T-helper 2 cell treated with Interferon-gamma antibody and Interleukin-4, amounts not matched to agents 100 ng/mL and 5 ng/mL, for 36 hours (primary cell): ENCODE measurements at regions not wholly inside any gene's neighbourhood (a gene's known extent, or its start where the extent isn't known, plus 50 kb on each side); places are given as distances from the start of the nearest gene placed in this dataset.

ENCODE experiments used
- intact Hi-C: fragments of 100-400 bp; cut with micrococcal nuclease; formaldehyde crosslinking; loops from one replicate; pipeline ENCODE4 v1.15.1; 2023

DNA sequence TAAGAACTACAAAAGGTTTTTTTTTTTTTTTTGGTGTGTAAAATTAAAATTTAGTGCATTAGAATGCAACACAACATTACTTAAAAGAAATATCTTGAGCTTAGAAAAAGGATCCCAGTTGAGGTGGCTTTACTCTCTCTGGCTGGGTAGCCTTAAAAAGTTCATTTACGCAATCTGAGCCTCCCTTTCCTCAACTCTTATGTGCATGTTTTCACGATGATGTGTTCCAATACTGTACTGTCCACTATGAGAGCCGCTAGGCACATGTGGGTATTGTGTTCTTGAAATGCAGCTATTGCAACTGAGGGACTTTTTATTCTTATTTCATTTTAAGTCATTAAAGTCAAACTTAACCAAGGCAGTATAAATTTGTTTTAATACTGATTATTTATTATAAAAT, 460.9 kb upstream of the SYT1 start:
- intact Hi-C loops, result no loop called here

DNA sequence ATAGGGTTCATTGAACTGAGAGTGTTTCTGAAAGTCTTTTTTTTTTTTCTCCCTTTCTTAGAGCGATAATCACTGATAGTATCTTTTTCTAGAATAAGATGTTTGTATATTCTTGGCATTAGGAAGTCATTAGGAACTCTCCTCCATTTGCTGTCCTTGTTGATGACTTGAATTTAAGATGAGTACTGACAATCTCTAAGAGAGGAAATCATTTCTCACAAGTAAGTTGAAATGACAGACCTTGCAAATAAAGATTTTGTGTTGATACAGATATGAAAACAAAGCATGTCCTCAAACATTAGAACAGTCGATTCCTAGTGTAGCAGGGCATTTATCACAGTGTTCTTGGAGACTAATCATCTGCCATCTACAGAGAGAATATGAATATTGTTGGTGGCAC, 458.4 kb upstream of the SYT1 start:
- intact Hi-C loops, result no loop called here

DNA sequence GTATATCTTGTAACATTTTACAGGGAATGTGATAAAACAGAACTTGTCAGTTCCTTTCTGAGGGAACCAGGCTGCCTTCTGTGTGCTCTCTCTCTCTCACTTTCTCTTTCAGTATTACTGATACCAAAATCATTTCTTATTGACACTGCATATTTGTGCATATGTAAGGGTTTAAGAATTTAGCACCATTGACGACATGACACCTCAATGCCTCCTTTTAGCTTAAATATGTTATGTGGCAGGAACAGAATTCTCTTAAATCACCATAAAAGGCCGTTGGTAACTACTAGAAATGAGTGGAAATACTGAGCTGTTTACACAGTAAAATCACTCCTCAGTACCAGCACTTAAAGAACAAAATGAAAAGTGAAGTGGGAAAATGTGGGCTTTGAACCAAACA, 457.7 kb upstream of the SYT1 start:
- intact Hi-C loops, result no loop called here

- intact Hi-C loops, result no loop called here
Observed at GRCh38 chr12:78407722-78408121, 456.9 kb upstream of the SYT1 start.

DNA sequence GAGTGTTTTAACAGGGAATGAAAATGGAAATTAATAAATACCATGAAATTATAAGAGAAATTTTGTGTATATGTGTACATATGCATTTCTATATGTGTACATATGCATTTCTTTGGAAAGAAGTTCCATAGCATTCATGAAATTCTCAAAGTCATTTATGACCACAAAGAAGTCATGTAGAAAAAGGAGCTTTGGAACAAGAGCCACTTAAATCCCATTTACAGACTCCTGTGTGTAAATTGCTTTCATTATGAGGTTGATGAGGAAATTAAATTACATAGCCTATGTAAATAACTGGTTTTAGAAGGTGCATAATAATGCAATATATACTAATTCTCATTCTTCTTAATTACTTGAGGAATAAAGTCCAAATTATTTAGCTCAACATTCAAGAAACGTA, 450.5 kb upstream of the SYT1 start:
- intact Hi-C loops, result no loop called here

DNA sequence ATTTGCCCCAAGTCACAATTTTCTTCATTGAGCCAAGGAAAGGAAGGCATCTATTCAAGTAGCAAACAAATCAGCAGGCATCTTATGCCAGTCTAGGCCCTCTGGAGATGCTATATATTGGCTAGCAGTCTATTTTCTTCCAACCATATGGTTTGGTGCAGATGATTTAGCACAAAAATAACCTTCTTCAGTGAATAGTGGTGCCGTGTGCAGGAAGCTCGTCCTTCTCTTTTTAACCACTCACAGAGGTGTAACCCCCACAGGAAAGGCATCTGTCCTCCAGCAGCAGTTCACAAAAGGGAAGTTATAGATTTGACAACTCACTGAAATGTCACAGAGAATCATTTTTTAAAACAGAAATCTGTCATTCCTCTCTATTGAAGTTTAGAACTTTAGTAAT, 445.7 kb upstream of the SYT1 start:
- intact Hi-C loops, result no loop called here

GRCh38 chr12:78419513-78419912, 445.1 kb upstream of the SYT1 start:
- intact Hi-C loops, result no loop called here

DNA sequence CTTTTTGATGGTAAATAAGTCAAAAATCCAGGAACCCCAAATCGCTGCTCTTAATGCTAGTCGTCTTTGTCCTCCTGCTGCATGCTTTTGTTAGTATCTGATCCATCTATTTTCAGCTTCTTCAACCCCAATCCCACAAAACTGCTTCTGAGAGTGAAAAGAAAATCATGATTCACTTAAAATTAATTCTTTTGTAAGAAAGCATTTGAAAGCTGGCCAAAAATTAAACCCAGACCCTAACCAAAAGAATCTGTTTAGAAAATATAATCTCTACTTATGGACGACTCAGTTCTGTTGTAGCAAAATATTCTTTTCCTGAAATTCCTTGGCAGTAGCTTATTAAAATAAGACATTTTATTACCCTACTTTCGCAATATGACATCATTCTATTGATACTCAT, 443.6 kb upstream of the SYT1 start:
- intact Hi-C loops, result no loop called here

GRCh38 chr12:78430551-78430950, 434.0 kb upstream of the SYT1 start:
- intact Hi-C loops, result no loop called here

- intact Hi-C loops, result no loop called here
Observed at GRCh38 chr12:78431931-78432330, 432.6 kb upstream of the SYT1 start.

DNA sequence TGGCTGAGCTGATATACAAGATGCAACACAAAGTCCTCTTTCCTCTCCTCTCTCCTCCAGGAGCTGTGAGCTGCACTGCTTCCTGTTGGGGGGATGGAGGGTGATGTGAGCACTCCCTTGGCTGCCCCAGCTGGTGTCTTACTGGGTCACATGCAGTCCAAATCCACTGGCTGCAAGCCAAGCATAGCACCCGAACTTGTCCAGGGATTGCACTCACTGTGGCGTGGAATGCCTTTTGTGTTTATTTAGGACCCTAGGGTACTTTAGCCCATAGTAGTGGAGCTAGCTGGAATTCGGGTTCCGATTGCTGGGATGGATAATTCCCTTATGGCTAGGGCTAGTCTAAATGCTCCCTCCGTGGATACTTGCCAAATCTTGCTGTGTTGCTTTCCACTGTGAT, 424.9 kb upstream of the SYT1 start:
- intact Hi-C loops, result no loop called here

- intact Hi-C loops, result no loop called here
Observed at GRCh38 chr12:78441737-78442453, 422.7 kb upstream of the SYT1 start.

DNA sequence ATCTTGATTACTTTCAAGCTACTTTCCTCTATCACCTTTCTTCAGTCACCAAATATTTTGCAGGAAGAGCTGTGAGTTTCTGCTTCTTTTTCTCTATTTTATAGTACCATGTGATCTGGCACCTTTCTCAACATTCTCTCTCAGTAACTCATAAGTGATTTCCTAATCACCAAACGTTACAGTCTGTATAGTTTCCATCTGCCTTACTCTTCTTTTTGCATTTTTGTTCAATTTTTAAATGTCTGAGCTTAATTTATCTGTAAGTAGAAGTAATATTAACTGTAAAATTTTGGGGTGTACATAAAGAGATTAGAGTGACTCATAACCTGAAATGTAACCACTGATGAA, 422.1 kb upstream of the SYT1 start:
- intact Hi-C loops, result no loop called here

- intact Hi-C loops, result no loop called here
Observed at GRCh38 chr12:78446555-78446954, 418.0 kb upstream of the SYT1 start.

DNA sequence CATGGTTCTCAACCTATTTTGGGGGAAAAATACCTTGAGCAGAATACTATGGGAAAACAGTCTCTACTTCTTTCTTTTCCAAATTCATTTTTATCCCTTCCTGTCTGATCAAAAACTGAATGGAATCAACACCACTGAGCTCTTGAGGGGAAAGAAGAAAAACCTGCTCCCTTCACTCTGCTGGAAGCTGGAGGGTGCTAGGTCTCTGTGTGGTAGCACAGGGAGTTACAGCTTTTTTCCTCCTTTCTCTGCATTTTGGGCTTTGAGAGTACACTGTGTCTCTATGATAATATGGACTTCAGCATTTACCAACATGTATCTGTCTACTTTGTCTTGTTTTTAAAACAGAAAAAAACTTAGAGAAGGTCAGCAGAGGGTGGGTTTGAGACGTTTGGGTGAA, 417.2 kb upstream of the SYT1 start:
- intact Hi-C loops, result no loop called here

DNA sequence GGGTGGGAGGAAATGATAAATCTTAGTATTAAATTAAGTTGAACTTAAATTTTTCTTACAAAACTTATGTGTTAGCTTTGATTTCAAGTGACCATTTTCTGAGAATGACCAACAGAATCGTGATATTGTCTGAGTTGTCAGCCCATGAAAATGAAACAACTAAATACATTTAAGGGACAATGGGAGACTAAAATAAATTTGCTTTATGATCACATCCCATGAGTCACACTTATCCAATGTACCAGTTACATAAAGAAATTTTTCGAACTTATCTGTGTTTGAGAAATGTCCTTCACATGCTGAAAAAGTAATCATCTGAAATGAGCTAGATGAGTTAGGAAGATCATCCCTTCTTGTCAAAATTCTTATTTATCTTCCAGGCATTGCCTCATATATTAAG, 415.9 kb upstream of the SYT1 start:
- intact Hi-C loops, result no loop called here

DNA sequence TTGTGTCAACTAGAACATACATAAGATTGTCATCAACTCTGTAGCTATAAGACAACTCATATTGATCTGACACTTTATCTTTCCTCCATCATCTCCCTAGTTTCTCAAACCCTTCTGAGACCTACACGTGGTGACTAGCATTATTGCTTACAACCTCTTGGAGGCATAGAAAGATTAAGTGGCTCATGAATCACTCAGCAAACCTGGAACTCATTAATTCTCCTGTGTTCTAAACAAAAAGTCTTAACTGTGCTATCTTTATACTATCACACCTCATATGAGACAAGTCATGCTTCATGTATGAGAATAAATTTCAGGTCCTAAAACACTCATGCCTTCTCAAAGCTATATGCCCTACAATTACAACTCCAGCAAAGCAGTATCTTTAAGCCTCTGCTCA, 408.6 kb upstream of the SYT1 start:
- intact Hi-C loops, result no loop called here

GRCh38 chr12:78457938-78458337, 406.6 kb upstream of the SYT1 start:
- intact Hi-C loops, result no loop called here

DNA sequence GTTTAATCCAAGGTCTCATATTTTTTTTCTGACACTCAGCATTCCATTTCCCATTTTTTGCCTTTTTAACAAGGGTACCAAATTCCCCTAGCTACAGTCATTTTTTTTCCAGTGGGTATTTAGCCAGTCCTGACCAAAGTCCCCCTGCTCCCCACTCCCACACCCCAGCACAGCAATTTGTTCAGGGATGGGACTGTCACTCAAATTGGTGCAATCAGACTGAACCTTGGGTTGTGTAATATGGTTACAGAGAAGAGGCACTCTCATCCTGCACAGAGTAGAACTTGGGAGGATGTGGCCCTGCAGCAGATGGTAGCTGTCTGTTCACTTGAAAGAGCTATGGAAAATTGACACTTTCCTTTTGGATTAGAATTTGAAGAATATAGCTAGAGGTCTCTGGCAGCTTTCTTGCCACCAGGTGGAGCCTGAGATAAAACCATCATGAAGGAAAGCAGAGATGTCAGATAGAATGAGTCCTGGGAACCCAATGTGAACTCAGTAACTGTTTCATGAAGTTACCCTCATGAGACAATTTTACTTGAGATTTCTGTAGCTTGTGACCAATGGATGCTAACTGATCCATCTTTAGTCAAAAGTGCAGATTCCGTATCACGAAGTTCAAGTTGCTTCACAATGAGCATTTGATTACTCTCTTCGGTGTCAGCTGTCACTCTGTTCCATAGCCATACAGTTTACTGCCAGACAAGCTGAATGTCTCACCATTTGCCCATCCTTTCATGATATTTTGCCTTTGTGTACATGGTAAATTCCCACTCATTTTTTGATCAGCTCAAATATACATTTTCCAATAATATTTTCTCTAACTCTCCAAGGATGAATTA, 394.0 kb upstream of the SYT1 start:
- intact Hi-C loops, result no loop called here

DNA sequence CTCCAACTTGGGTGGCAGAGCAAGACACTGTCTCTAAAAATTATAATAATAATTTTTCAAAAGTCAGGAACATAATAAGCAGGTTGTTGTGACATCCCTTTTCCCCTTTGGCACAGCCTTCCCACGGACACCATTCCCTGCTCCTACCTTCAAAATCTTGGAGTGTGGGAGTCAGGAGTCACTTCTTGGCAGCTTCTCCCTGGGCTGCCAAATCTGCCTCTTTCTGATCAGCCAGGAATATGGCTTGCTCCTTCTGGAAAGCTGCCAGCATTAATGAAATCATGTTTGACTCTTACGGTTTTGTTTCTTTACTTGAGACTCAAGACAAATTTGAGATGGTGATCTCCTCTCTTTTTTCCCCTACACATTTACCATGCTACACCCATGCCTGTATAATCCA, 391.4 kb upstream of the SYT1 start:
- intact Hi-C loops, result no loop called here

- intact Hi-C loops, result no loop called here
Observed at GRCh38 chr12:78473561-78473960, 391.0 kb upstream of the SYT1 start.

- intact Hi-C loops, result no loop called here
Observed at GRCh38 chr12:78483767-78484315, 380.7 kb upstream of the SYT1 start.

- intact Hi-C loops, result no loop called here
Observed at GRCh38 chr12:78489990-78490389, 374.6 kb upstream of the SYT1 start.
